B cell (primary cell): ENCODE measurements at regions not wholly inside any gene's neighbourhood (a gene's known extent, or its start where the extent isn't known, plus 50 kb on each side); places are given as distances from the start of the nearest gene placed in this dataset.

Experiments used
- ATAC-seq: fragments of 200-7000 bp; cut with Tn5 transposase; one replicate; pipeline ENCODE4 v1.10.0; 2021; ENCODE audit warnings: low read depth, mild to moderate bottlenecking, moderate number of reproducible peaks, moderate library complexity
- CTCF ChIA-PET: fragments of 350-600 bp; sonication (Branson Sonifier 250); formaldehyde crosslinking; loops from one replicate; lab custom pipeline; 2021; ENCODE audit warnings: antibody characterized with exemption, inconsistent platforms; lab: Charles Lee
- POLR2A ChIA-PET: fragments of 350-600 bp; sonication (Branson Sonifier 250); formaldehyde crosslinking; loops from one replicate; lab custom pipeline; 2021; ENCODE audit warnings: antibody characterized with exemption; lab: Charles Lee
- DNase-seq: peaks from one replicate; pipeline ENCODE4 v3.0.0; 2013
- H2AFZ ChIP-seq: 2 replicates; pipeline ENCODE4 v1.6.1; 2012; ENCODE audit warnings: mild to moderate bottlenecking, low read depth, low read length; ENCODE audit not compliant: insufficient read depth, poor library complexity, severe bottlenecking
- H3K27ac ChIP-seq, 2 donors: 1 replicate in 1 of 2; 2 replicates in 1 of 2; pipeline ENCODE4 v1.5.1; 2012 to 2013; ENCODE audit warnings: low read length in 2 of 2, mild to moderate bottlenecking in 2 of 2, moderate library complexity in 1 of 2
- H3K27me3 ChIP-seq, 4 experiments: fragments of 200-600 bp in 1 of 4; sonication (generic) in 1 of 4; replicated peaks in 1 of 4; 1 replicate in 2 of 4; 2 replicates in 2 of 4; pipeline versions ENCODE4 v1.6.1 to v1.7.0; 2013 to 2016; ENCODE audit warnings: low read length in 3 of 4, mild to moderate bottlenecking in 2 of 4, mixed read lengths in 1 of 4, moderate library complexity in 1 of 4; ENCODE audit not compliant: insufficient read depth in 4 of 4, control insufficient read depth in 3 of 4; ENCODE audit errors: control extremely low read depth in 1 of 4
- H3K36me3 ChIP-seq, 2 experiments: replicated peaks in 1 of 2; 1 replicate in 1 of 2; 2 replicates in 1 of 2; pipeline versions ENCODE4 v1.6.1 to v1.7.1; 2013; ENCODE audit warnings: low read length in 1 of 2; ENCODE audit not compliant: insufficient read depth in 2 of 2, control insufficient read depth in 1 of 2; ENCODE audit errors: control extremely low read depth in 1 of 2, extremely low read depth in 1 of 2
- H3K4me1 ChIP-seq, 2 donors: fragments of 200-600 bp in 1 of 2; sonication (generic) in 1 of 2; 1 replicate in 1 of 2; 2 replicates in 1 of 2; pipeline versions ENCODE4 v1.5.1 to v1.6.1; 2013 to 2017; ENCODE audit warnings: low read length in 2 of 2; ENCODE audit not compliant: control insufficient read depth in 2 of 2, insufficient read depth in 2 of 2
- H3K4me2 ChIP-seq: replicated peaks from 2 replicates; pipeline ENCODE3; 2012; ENCODE audit warnings: mild to moderate bottlenecking, low read depth, low read length; ENCODE audit not compliant: poor library complexity, severe bottlenecking
- H3K4me3 ChIP-seq, 5 experiments: fragments of 200-600 bp in 1 of 5; sonication (generic) in 1 of 5; 1 replicate in 3 of 5; 2 replicates in 2 of 5; pipeline versions ENCODE4 v1.5.1 to v1.7.0; 2011 to 2016; ENCODE audit warnings: low read length in 4 of 5, mild to moderate bottlenecking in 4 of 5, low read depth in 2 of 5, control low read depth in 1 of 5, moderate library complexity in 1 of 5; ENCODE audit not compliant: insufficient read depth in 1 of 5; ENCODE audit errors: control extremely low read depth in 1 of 5, extremely low read depth in 1 of 5
- H3K79me2 ChIP-seq: fragments of 200-600 bp; sonication (generic); one replicate; pipeline ENCODE4 v1.6.0; 2016; ENCODE audit warnings: low read length; ENCODE audit not compliant: control insufficient read depth, insufficient read depth
- H3K9ac ChIP-seq: fragments of 200-600 bp; sonication (generic); 2 replicates; pipeline ENCODE4 v1.6.1; 2017; ENCODE audit warnings: mild to moderate bottlenecking, low read length, moderate library complexity
- H3K9me3 ChIP-seq, 3 donors: one replicate each; pipeline versions ENCODE4 v1.6.1 to v1.7.1; 2013; ENCODE audit warnings: low read length in 2 of 3; ENCODE audit not compliant: control insufficient read depth in 2 of 3, insufficient read depth in 1 of 3; ENCODE audit errors: control extremely low read depth in 1 of 3
- H4K20me1 ChIP-seq: 2 replicates; pipeline ENCODE4 v1.6.0; 2012; ENCODE audit warnings: mild to moderate bottlenecking, low read length; ENCODE audit not compliant: insufficient read depth, control insufficient read depth, poor library complexity, severe bottlenecking
- H3K27ac Mint-ChIP-seq: one replicate; pipeline ENCODE4 v1.8.0; 2021; ENCODE audit warnings: mixed read lengths
- H3K27me3 Mint-ChIP-seq: one replicate; pipeline ENCODE4 v1.8.0; 2021; ENCODE audit warnings: mixed read lengths
- H3K4me1 Mint-ChIP-seq: one replicate; pipeline ENCODE4 v1.8.0; 2021; ENCODE audit warnings: mixed read lengths
- H3K4me3 Mint-ChIP-seq: one replicate; pipeline ENCODE4 v1.8.0; 2021; ENCODE audit warnings: mixed read lengths
- H3K9me3 Mint-ChIP-seq: one replicate; pipeline ENCODE4 v1.8.0; 2022; ENCODE audit warnings: mixed read lengths; ENCODE audit not compliant: insufficient read depth
- EZH2 ChIP-seq: IDR thresholded peaks from 2 replicates; pipeline ENCODE4 v1.6.1; 2012; ENCODE audit warnings: borderline replicate concordance, low read depth, mild to moderate bottlenecking, moderate library complexity, low read length; ENCODE audit not compliant: insufficient read depth, poor library complexity, severe bottlenecking
- WGBS: methylation state at CpG from one replicate; pipeline ENCODE4 v1.1.5; 2013; ENCODE audit warnings: missing lambda C conversion rate; ENCODE audit not compliant: insufficient coverage; 5-methylcytosine and 5-hydroxymethylcytosine counted together
- intact Hi-C: fragments of 100-400 bp; cut with micrococcal nuclease; formaldehyde crosslinking; loops from one replicate; pipeline ENCODE4 v1.10.0; 2022
- TF ChIP-seq, protein P1 (sequence below): fragments of 200-600 bp; IDR thresholded peaks from one replicate; pipeline ENCODE4 v1.8.0; 2022; ENCODE audit warnings: antibody characterized with exemption, mild to moderate bottlenecking

DNA sequence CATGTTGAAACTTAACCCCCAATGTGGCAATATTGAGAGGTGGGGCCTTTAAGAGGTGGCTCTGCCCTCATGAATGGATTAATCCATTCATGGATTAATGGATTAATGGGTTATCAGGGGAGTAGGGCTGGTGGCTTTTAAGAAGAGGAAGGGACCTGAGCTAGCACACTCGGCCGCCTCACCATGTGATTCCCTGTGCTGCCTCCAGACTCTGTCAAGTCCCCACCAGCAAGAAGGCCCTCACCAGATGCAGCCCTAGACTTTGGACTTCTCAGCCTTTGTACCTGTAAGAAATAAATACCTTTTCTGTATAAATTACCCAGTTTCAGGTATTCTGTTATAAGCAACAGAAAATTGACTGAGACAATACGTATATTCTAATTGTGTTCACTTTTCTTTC lies 272.2 kb upstream of the DMRT1 start:
- no peaks in the 10 kb centered on the region for H3K79me2 ChIP-seq
- no peak overlapping the region for H3K4me3 ChIP-seq
- no peak overlapping the region for H2AFZ ChIP-seq
- Mint-ChIP-seq H3K27me3 (no peaks in the 10 kb centered on the region), H3K4me1 (peaks cover 41% of the 10 kb centered on the region), H3K9me3 (peaks cover 2% of the 10 kb centered on the region), H3K4me3 (no peak overlapping the region), H3K27ac (no peak overlapping the region)
- intact Hi-C loops: no loop called here
- no peaks in the 10 kb centered on the region for H3K36me3 ChIP-seq
- H3K9ac ChIP-seq: no peak overlapping the region
- no CpG with 5 or more reads among the region's 3 CpGs for WGBS
- no peaks in the 10 kb centered on the region for H3K27me3 ChIP-seq
- no peaks in the 10 kb centered on the region for H4K20me1 ChIP-seq
- no peaks in the 10 kb centered on the region for H3K9me3 ChIP-seq
- ChIA-PET CTCF (no interaction called here), POLR2A (no interaction called here)
- DNase-seq (no peak), ATAC-seq (no peak)
- H3K4me2 ChIP-seq: no peak overlapping the region
- H3K27ac ChIP-seq: no peak overlapping the region
- TF ChIP-seq, protein P1, sequence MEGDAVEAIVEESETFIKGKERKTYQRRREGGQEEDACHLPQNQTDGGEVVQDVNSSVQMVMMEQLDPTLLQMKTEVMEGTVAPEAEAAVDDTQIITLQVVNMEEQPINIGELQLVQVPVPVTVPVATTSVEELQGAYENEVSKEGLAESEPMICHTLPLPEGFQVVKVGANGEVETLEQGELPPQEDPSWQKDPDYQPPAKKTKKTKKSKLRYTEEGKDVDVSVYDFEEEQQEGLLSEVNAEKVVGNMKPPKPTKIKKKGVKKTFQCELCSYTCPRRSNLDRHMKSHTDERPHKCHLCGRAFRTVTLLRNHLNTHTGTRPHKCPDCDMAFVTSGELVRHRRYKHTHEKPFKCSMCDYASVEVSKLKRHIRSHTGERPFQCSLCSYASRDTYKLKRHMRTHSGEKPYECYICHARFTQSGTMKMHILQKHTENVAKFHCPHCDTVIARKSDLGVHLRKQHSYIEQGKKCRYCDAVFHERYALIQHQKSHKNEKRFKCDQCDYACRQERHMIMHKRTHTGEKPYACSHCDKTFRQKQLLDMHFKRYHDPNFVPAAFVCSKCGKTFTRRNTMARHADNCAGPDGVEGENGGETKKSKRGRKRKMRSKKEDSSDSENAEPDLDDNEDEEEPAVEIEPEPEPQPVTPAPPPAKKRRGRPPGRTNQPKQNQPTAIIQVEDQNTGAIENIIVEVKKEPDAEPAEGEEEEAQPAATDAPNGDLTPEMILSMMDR: no peak
- no peak for TF ChIP-seq EZH2
- H3K4me1 ChIP-seq: peaks cover 23 to 30% of the 10 kb centered on the region in 2 donors

DNA sequence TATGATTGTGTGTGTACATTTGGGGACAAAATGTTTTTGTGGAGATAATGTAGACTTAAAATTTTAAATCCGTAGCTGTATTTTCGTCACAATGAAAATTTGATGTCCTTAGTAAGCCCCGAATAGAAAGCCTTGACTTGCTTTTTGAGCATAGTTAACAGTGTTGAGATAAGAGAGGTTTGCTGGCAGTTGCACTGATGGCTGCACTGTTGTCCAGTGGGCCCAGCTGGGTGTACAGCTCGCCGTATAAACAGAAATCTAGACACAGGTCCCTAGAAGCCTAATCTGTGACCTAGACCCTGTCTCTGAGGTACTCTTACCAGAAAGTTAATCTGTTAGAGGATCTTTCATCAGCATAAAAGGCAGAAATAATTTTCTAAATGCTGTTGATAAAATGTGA lies 271.3 kb upstream of the DMRT1 start:
- no peak overlapping the region for H3K4me2 ChIP-seq
- no peaks in the 10 kb centered on the region for H3K79me2 ChIP-seq
- H3K27ac Mint-ChIP-seq: no peak overlapping the region
- no peaks in the 10 kb centered on the region for H3K27me3 ChIP-seq
- ChIA-PET CTCF (no interaction called here), POLR2A (no interaction called here)
- H3K4me3 Mint-ChIP-seq: no peak overlapping the region
- no peaks in the 10 kb centered on the region for H4K20me1 ChIP-seq
- peaks cover 37% of the 10 kb centered on the region for H3K4me1 Mint-ChIP-seq
- H3K9me3 ChIP-seq: no peaks in the 10 kb centered on the region
- ATAC-seq (no peak), DNase-seq (no peak)
- intact Hi-C loops: no loop called here
- H3K9ac ChIP-seq: no peak overlapping the region
- TF ChIP-seq, protein P1: no peak
- TF ChIP-seq EZH2: no peak
- H3K4me1 ChIP-seq: peaks cover 20 to 28% of the 10 kb centered on the region in 2 donors
- H3K36me3 ChIP-seq: no peaks in the 10 kb centered on the region
- peaks cover 2% of the 10 kb centered on the region for H3K9me3 Mint-ChIP-seq
- H3K4me3 ChIP-seq: no peak overlapping the region
- H3K27ac ChIP-seq: no peak overlapping the region
- no peaks in the 10 kb centered on the region for H3K27me3 Mint-ChIP-seq
- H2AFZ ChIP-seq: no peak overlapping the region
- 100% methylated on average over 5 of the region's 5 CpGs for WGBS
